Vagina (tissue), 2 donors: ENCODE measurements at regions not wholly inside any gene's neighbourhood (a gene's known extent, or its start where the extent isn't known, plus 50 kb on each side); places are given as distances from the start of the nearest gene placed in this dataset.

Experiments
- DNase-seq, 2 donors: peaks; one replicate each; pipeline ENCODE4 v3.0.0-alpha.2; 2017; ENCODE audit errors: extremely low spot score in 2 of 2
- H3K27ac ChIP-seq: fragments of 200-600 bp; sonication (generic); one replicate; pipeline ENCODE4 v1.5.1; 2019
- H3K27me3 ChIP-seq: fragments of 200-600 bp; sonication (generic); one replicate; pipeline ENCODE4 v1.5.1; 2019
- H3K36me3 ChIP-seq, 2 donors: fragments of 200-600 bp; sonication (generic); one replicate each; pipeline ENCODE4 v1.5.1; 2017 to 2019
- H3K4me1 ChIP-seq: fragments of 200-600 bp; sonication (generic); one replicate; pipeline ENCODE4 v1.5.1; 2019
- H3K4me3 ChIP-seq, 2 donors: fragments of 200-600 bp; sonication (generic); 1 replicate in 1 of 2; 2 replicates in 1 of 2; pipeline ENCODE4 v1.5.1; 2016 to 2019
- H3K9me3 ChIP-seq: fragments of 200-600 bp; sonication (generic); one replicate; pipeline ENCODE4 v1.5.1; 2019
- CTCF ChIP-seq, 3 experiments: fragments of 450-650 bp in 2 of 3; fragments of 200-600 bp in 1 of 3; sonication (generic) in 1 of 3; IDR thresholded peaks; one replicate each; pipeline ENCODE4 v1.5.1; 2017 to 2019; ENCODE audit warnings: antibody characterized with exemption in 3 of 3, mild to moderate bottlenecking in 2 of 3, moderate library complexity in 2 of 3
- POLR2A ChIP-seq, 2 donors: fragments of 450-650 bp; IDR thresholded peaks; one replicate each; pipeline ENCODE4 v1.6.1; 2017; ENCODE audit warnings: antibody characterized with exemption in 2 of 2, mild to moderate bottlenecking in 2 of 2, moderate library complexity in 2 of 2
- POLR2AphosphoS5 ChIP-seq, 2 donors: sonication (generic); formaldehyde crosslinking; IDR thresholded peaks; one replicate each; pipeline ENCODE4 v1.9.0; 2017; ENCODE audit warnings: antibody characterized with exemption in 2 of 2, mild to moderate bottlenecking in 2 of 2, low read depth in 1 of 2; ENCODE audit not compliant: insufficient read depth in 1 of 2
- intact Hi-C: fragments of 100-400 bp; cut with DNase I; formaldehyde crosslinking; loops from one replicate; pipeline ENCODE4 v1.15.1; 2023

- DNase-seq: no peak
- intact Hi-C loops: no loop called here
- Histone ChIP-seq H3K4me3 (no peak overlapping the region), H3K9me3 (no peaks in the 10 kb centered on the region), H3K27me3 (no peaks in the 10 kb centered on the region), H3K4me1 (no peaks in the 10 kb centered on the region), H3K27ac (no peak overlapping the region), H3K36me3 (no peaks in the 10 kb centered on the region)
- TF ChIP-seq CTCF (IDR thresholded peaks at IDR 0.05): no peak
- TF ChIP-seq POLR2AphosphoS5 (IDR thresholded peaks at IDR 0.05; ENCODE audit: insufficient read depth in 1 of 2, low read depth in 1 of 2): no peak
- TF ChIP-seq POLR2A (IDR thresholded peaks at IDR 0.05): no peak
These were observed 257.8 kb downstream of the PLK2 start for GRCh38 chr5:58201922-58202648.

- intact Hi-C loops: no loop called here
- H3K27ac ChIP-seq: no peak overlapping the region
- H3K27me3 ChIP-seq: no peaks in the 10 kb centered on the region
- H3K9me3 ChIP-seq: no peaks in the 10 kb centered on the region
- TF ChIP-seq POLR2A (IDR thresholded peaks at IDR 0.05) (no peak), CTCF (IDR thresholded peaks at IDR 0.05) (no peak), POLR2AphosphoS5 (IDR thresholded peaks at IDR 0.05; ENCODE audit: insufficient read depth in 1 of 2, low read depth in 1 of 2) (no peak)
- H3K4me1 ChIP-seq: no peaks in the 10 kb centered on the region
- no peak overlapping the region for H3K4me3 ChIP-seq
- DNase-seq: no peak
- H3K36me3 ChIP-seq: no peaks in the 10 kb centered on the region
These were observed 259.4 kb downstream of the PLK2 start for GRCh38 chr5:58200451-58200850.

- intact Hi-C loops: no loop called here
- no peaks in the 10 kb centered on the region for H3K9me3 ChIP-seq
- H3K4me1 ChIP-seq: no peaks in the 10 kb centered on the region
- H3K4me3 ChIP-seq: no peak overlapping the region
- H3K27me3 ChIP-seq: no peaks in the 10 kb centered on the region
- no peak for DNase-seq
- H3K36me3 ChIP-seq: no peaks in the 10 kb centered on the region
- no peak for TF ChIP-seq POLR2A (IDR thresholded peaks at IDR 0.05)
- TF ChIP-seq POLR2AphosphoS5 (IDR thresholded peaks at IDR 0.05; ENCODE audit: insufficient read depth in 1 of 2, low read depth in 1 of 2): no peak
- TF ChIP-seq CTCF (IDR thresholded peaks at IDR 0.05): no peak
- no peak overlapping the region for H3K27ac ChIP-seq
These were observed 260.8 kb downstream of the PLK2 start for GRCh38 chr5:58199087-58199486.

- intact Hi-C loops: no loop called here
- H3K4me3 ChIP-seq: no peak overlapping the region
- DNase-seq: no peak
- H3K27me3 ChIP-seq: no peaks in the 10 kb centered on the region
- H3K27ac ChIP-seq: no peak overlapping the region
- no peaks in the 10 kb centered on the region for H3K4me1 ChIP-seq
- no peaks in the 10 kb centered on the region for H3K36me3 ChIP-seq
- H3K9me3 ChIP-seq: no peaks in the 10 kb centered on the region
- TF ChIP-seq POLR2AphosphoS5 (IDR thresholded peaks at IDR 0.05; ENCODE audit: insufficient read depth in 1 of 2, low read depth in 1 of 2) (no peak), CTCF (IDR thresholded peaks at IDR 0.05) (no peak), POLR2A (IDR thresholded peaks at IDR 0.05) (no peak)
These were observed 261.6 kb downstream of the PLK2 start for GRCh38 chr5:58198330-58198729.

- H3K36me3 ChIP-seq: no peaks in the 10 kb centered on the region
- no peak for DNase-seq
- H3K27me3 ChIP-seq: no peaks in the 10 kb centered on the region
- intact Hi-C loops: no loop called here
- no peak overlapping the region for H3K27ac ChIP-seq
- TF ChIP-seq CTCF (IDR thresholded peaks at IDR 0.05) (no peak), POLR2AphosphoS5 (IDR thresholded peaks at IDR 0.05; ENCODE audit: insufficient read depth in 1 of 2, low read depth in 1 of 2) (no peak), POLR2A (IDR thresholded peaks at IDR 0.05) (no peak)
- H3K4me3 ChIP-seq: no peak overlapping the region
- no peaks in the 10 kb centered on the region for H3K9me3 ChIP-seq
- H3K4me1 ChIP-seq: no peaks in the 10 kb centered on the region
These were observed 262.0 kb downstream of the PLK2 start for GRCh38 chr5:58197875-58198274.
